Gastroesophageal sphincter (tissue), 3 donors: ENCODE measurements at regions not wholly inside any gene's neighbourhood (a gene's known extent, or its start where the extent isn't known, plus 50 kb on each side); places are given as distances from the start of the nearest gene placed in this dataset.
"Not testable (repeated sequence)": the region's sequence is repeated elsewhere in the genome, so short reads cannot be mapped to it uniquely, and the experiment has no call there.

Source experiments
- POLR2A ChIP-seq, 2 donors: fragments of 450-650 bp; IDR thresholded peaks; one replicate each; pipeline ENCODE4 v1.6.1; 2017; ENCODE audit warnings: antibody characterized with exemption in 2 of 2, mild to moderate bottlenecking in 2 of 2, moderate library complexity in 1 of 2
- POLR2AphosphoS5 ChIP-seq: sonication (generic); formaldehyde crosslinking; IDR thresholded peaks from one replicate; pipeline ENCODE4 v1.6.1; 2017; ENCODE audit warnings: antibody characterized with exemption
- TF ChIP-seq, protein P1 (sequence below), 4 experiments: fragments of 200-600 bp in 2 of 4; fragments of 450-650 bp in 2 of 4; sonication (generic) in 1 of 4; IDR thresholded peaks; one replicate each; pipeline ENCODE4 v1.5.1; 2017 to 2019; ENCODE audit warnings: antibody characterized with exemption in 4 of 4, mild to moderate bottlenecking in 2 of 4, moderate library complexity in 2 of 4

DNA sequence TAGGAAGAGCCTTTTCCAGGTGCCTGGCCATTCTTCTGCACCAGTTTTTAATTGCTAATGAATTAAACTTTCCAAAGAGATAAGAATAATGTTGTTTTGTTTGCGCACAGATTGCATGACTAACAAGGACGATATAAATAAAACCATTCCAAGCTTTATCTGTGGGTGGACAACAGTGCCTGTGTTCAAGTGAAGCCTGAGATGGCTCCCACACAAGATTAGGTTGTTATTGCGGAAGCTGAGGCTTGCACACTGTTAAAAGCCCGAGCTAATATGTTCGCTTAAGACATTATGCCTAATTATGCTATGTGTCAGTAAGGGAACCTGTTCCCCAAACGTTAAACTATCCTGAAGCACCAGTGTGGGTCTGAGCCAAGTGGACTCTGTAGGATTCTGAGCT lies 58.5 kb upstream of the NBPF11 start:
- not testable (repeated sequence) for TF ChIP-seq POLR2AphosphoS5; POLR2A (IDR thresholded peaks at IDR 0.05)
- TF ChIP-seq, protein P1, sequence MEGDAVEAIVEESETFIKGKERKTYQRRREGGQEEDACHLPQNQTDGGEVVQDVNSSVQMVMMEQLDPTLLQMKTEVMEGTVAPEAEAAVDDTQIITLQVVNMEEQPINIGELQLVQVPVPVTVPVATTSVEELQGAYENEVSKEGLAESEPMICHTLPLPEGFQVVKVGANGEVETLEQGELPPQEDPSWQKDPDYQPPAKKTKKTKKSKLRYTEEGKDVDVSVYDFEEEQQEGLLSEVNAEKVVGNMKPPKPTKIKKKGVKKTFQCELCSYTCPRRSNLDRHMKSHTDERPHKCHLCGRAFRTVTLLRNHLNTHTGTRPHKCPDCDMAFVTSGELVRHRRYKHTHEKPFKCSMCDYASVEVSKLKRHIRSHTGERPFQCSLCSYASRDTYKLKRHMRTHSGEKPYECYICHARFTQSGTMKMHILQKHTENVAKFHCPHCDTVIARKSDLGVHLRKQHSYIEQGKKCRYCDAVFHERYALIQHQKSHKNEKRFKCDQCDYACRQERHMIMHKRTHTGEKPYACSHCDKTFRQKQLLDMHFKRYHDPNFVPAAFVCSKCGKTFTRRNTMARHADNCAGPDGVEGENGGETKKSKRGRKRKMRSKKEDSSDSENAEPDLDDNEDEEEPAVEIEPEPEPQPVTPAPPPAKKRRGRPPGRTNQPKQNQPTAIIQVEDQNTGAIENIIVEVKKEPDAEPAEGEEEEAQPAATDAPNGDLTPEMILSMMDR (IDR thresholded peaks at IDR 0.05), result not testable (repeated sequence)
